RKO (cell line): ENCODE measurements at regions not wholly inside any gene's neighbourhood (a gene's known extent, or its start where the extent isn't known, plus 50 kb on each side); places are given as distances from the start of the nearest gene placed in this dataset.

ENCODE experiments used
- DNase-seq: peaks from one replicate; pipeline ENCODE4 v3.0.0-alpha.2; 2016; ENCODE audit warnings: low spot score

DNA sequence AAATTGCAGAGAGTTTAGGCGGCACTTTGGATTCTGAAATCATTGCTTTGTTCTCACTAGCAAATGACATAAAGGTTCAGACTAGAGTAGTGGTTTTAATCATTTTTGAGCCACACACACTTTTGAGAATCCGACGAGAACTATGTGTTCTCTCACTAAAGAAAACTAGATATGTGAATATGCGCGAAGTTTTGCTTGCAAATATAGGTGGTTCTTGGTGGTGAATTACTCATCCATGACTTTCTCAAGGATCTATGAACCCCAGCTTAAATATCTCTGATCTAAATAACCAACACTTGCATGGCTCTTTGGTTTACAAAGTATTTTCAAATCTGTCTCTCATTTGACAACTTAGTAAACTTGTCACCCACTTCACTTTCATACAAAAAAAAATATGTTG is 54.8 kb downstream of the NOG start:
- no peak for DNase-seq

- DNase-seq, result no peak
Measured at GRCh38 chr17:56648806-56649205, 55.3 kb downstream of the NOG start.

DNA sequence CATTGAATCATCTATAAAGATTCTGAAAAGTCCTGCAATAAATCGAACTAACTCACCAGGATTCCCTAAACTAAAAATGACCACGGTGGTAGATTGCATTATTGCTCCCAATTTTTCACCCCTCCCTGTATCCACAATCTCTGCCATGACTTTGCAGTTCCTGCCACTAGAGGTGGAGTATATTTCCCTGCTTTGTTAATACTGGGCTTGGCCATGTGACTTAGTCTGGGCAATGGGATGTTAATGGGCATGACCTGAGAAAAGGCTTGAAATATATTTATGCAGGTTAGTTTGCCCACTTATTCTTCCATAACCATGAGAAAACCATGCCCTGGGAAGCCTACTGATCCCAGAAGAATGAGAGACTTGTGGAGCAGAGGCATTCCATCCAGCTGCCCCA is 59.1 kb downstream of the NOG start:
- DNase-seq, result peak; percentile 4

- DNase-seq, result peak; percentile 57
Measured at GRCh38 chr17:56653877-56654276, 60.4 kb downstream of the NOG start.

DNA sequence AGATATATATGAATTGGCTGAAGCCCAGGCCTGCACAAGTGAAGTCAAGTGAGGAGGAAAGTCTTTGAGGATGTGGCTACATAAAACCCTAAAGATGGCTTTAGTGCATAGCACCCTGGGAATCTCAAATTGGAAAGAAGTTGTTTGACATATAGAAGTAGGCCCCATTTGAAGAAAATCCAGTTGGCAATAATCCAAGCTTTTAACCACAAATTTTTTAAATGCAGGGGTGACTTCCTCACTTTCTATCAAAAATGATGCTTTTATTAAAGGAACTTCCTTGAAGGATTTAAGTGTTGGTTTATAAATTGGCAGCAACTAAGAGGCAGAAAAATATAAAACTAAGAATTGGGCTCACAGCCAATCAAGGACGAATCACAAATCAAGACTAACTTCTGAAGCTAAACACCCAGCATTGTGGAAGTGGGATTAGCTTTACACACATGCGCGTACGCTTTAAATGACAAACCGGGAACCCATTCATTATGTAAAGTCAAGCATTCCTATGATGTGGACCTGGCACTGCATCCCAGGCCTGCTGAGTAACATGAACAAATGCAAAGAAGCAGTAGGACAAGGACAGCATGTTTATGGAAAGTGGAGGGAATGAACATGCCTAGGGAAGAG is 63.3 kb downstream of the NOG start:
- DNase-seq, result no peak

- DNase-seq, result peak; percentile 39
Measured at GRCh38 chr17:56658648-56659047, 65.1 kb downstream of the NOG start.

DNA sequence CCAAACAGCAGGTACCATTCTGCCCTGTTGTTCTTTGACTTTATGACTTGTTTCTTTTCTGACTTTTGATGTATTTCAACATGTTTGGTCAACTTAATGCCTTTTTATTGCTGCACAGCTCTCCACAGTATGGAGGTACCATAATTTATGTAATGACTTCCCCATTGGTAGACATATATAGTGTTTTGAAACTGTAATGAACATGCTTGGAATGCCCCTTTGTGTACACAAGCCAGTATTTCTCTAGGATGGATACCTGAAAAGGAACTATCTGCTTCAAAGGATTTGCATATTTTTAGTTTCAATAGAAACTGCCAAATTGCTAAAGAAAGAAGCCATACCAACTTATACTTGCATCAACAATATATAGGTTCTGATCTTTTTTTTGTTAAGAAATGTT is 66.1 kb downstream of the NOG start:
- no peak for DNase-seq

DNA sequence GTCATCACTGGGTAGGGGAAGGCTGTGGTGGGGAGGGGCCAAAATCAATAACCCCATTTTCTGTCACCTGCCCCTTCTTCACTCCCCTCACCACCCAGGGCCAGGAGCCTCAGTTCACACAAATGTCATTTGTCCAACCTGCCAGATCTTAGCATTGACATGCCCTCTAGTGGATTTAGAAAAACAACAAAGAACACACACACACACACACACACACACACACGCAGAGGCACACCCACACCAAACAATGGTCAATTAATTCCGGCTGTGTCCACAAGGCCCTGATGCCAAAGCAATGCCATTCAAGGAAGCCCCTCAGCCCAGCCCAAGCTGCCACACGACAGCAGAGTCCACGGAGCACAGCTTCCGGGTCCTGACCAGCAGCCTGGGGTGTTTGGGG is 68.4 kb downstream of the NOG start:
- no peak for DNase-seq

GRCh38 chr17:56665864-56666263 is 72.4 kb downstream of the NOG start:
- no peak for DNase-seq

- DNase-seq, result no peak
Measured at GRCh38 chr17:56667925-56668458, 74.5 kb downstream of the NOG start.

DNA sequence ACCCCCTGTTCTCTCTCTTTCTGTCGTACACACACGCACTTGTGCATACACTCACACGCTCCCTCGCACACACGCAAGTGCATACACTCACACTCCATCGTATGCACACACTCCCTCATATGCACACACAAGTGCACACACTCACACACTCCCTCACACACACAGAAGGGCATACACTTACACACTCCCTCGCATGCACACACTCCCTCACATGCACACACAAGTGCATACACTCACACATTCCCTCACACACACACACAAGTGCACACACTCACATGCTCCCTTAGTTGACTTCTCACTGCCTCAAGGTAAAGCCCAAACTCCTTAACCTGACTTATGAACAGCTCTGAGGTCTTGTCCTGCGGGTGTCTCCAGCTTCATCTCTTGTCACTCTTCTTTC is 78.7 kb downstream of the NOG start:
- no peak for DNase-seq

GRCh38 chr17:56674401-56674925 is 81.0 kb downstream of the NOG start:
- no peak for DNase-seq

DNA sequence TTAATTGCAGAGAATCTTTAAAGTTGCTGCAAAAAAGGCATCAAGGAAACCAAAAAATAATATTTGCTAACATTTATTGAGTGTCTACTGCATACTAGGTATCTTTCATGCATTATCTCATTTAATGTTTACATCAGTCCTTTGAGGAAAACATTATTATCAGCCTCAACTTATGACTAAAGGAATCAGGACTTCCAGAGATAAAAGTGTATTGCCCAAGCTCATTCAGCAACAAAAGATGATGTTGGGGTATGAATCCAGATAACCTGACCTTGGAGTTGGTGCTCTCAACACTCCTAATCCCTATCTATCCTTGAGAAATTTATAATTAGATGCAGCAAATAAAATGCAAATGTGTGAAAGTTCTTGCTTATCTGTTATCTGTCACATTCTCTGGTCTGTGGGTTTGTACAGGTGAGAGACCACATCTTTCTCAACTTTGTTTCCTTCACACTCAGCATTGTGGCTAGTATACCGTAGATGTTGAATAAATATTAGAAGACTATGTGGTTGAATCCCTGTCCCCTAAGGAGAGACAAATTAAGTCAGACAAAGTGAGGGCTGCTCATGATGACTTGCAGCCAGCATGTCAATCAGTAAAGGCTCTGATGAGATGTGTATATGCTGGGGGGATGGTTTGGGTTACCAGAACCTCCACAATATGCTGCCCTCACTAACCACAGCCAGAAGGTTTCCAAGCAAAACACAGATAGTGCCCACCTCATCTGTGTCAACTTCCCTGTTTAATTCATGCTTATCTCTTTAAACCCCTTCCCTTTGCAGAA is 82.6 kb downstream of the NOG start:
- no peak for DNase-seq

DNA sequence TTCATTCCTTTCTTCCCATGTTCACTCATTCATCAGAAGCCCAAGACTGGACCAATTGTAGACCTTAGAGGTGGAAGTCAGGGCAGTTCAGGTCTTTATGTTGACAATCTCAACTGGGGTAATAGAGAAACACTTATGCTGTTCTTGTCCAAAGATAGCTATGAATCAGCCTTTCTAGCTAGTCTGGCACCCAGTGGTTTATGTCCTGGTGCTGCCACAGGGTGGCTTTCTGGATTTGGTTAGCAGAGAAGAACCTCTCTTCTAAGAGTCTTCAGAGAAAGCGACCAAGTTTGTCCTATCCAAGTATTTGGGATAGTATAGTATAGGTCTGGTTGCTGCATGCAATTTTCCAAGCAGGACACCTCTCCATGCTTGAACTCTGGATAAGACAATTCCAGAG is 83.3 kb downstream of the NOG start:
- no peak for DNase-seq

DNA sequence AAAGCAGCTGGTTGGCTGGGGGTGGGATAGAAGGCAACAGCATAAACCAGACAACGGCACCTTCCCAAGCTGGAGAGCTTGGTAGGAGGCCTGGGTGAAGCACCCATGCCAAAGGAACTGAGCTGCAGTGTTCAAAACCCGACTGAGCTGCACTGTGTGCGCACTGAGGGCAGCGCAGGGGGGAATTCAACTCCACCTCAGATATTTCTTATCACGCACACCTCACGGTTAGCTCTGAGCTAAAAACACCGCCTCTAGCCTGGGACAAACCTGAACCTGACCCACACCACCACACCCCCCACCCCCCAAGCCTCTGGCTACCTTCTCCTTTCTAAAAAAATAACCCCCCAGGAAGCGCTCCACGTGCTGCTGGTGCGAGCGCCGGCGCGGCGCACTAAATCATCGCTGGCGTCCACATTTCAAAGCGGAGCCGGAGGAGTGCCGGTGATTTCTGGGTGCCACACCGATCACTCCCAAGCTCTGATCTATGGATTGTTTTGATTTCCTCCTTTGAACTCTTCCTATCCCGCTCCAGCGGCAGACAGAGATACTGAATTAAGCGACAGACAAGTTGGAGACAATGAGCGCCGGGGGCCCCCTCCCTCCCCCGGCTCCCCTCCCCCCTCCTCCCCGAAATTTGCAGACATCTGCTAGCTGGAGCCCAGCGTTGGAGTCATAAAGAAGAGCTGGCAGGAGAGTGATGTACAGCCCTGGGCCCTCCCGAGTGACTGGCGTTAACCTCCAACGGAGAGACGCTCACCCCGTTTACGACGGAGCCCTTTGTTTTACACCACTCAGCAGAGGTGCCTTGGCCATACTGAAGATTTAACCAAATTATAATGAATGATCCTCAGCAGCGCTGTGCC is 85.0 kb downstream of the NOG start:
- no peak for DNase-seq

DNA sequence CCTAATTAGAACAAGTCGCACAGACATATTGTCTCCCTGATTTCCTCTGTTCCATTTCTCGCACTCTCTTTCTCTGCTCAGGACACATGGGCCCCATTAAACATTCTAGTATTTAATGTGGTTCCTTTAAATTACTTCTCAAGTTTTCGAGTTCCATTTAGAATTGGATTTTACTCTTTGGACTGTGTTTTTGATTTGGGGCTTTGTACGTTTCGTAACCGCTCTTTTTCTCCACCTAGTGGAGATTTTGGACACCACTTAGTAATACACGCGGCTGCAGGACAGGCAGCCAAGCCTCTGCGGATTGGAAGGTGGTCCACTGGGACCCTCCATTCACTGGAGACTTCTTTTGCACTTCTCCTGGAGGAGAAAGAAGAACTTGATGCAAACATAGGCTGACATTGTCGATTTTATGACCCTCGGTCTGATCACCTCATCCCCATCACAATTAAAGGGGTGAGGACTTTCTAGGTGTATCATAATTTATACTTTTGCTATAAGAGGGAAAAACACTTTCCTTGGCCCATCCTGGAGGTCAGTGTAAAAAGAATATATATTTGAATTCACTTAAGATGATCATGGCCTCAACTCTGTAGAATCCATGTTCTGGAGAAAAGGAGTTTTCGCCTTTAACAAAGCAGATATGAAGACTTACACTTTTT is 85.7 kb downstream of the NOG start:
- no peak for DNase-seq

DNA sequence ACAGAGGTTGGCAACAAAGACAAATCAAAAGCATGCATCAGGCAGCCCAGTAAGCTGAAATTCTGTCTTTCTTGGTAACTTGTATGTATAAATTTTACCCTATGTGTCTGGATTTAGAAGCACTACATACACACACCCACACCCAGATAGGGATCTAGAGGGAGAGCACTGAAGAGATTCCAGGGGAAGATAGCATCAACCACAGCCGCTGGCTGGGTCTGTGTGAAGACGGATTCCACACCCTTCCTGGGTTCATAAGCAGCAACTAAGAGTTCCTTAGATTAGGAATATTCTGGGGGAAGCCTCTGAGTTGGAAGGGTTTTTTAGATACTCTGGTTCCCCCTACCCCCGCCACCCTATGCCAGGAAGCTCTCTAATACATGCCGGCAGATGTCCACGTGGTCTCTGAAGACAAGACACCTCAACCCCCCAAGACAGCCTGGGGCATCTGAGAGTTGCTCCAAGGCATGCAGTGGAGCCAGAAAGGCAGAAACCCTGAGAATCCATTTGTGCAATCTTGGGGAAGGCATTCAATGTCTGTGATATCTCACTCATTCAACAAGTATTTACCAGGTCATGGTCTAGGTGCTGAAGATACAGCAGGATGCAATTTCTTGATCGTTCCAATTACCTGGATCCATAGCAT is 86.4 kb downstream of the NOG start:
- DNase-seq, result no peak

DNA sequence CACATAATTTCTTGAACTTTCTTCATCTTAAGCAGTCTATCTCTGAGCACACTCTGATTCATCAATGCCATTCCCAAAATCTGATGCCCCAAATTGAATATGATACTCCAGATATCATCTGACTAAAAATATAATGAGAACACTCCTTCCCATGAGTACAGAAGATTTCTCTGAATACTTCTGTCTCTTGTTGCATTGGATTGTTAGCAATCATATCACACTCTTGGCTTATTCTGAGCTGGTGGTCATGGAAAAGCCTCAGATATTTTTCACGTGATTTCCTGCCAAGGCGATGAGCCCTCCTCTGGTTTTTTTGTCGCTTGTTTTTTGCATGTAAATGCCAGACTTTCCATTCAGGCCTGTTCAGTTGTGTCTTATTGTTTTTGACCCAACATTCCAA is 87.2 kb downstream of the NOG start:
- no peak for DNase-seq

GRCh38 chr17:56681561-56682266 is 88.2 kb downstream of the NOG start:
- DNase-seq, result peak; percentile 51

GRCh38 chr17:56688151-56688550 is 94.7 kb downstream of the NOG start:
- DNase-seq, result no peak
